Right renal pelvis (tissue), 4 donors: ENCODE measurements at regions not wholly inside any gene's neighbourhood (a gene's known extent, or its start where the extent isn't known, plus 50 kb on each side); places are given as distances from the start of the nearest gene placed in this dataset.

Source experiments
- DNase-seq, 4 donors: peaks; one replicate each; pipeline ENCODE4 v3.0.0-alpha.2; 2013; ENCODE audit warnings: low read depth in 4 of 4, low spot score in 3 of 4, missing footprints in 1 of 4

DNA sequence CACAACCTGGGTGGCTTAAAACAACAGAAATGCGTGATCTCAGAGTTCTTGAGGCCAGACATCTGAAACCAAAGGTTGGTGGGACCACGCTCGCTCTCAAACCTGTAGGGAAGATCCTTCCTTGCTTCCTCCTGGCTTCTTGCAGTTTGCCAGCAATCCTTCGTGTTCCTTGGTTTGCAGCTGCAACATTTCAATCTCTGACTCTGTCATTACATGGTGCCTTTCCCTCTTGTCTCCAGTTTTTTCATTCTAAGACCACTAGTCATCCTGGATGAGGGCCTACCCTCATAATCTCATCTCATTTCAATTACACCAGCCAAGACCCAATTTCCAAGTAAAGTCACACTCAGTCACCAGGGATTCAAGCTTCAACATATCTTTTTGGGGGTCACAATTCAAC lies 388.0 kb downstream of the GPM6A start:
- DNase-seq, result no peak

DNA sequence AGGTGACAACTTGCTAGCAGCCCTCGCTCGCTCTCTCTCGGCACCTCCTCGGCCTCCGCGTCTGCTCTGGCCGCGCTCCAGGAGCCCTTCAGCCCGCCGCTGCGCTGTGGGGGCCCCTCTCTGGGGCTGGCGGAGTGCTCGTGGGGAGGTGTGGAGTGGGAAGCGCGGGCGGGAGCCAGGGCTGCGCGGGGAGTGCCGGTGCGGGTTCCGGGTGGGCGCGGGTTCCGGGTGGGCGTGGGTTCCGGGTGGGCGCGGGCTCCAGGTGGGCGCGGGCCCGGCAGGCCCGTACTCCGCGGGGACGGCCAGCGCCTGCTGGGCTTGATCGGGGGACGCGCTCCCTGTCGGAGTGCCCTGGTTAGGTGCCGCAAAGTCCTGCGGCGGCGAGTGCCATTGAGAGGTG lies 384.3 kb downstream of the GPM6A start:
- DNase-seq, result no peak

DNA sequence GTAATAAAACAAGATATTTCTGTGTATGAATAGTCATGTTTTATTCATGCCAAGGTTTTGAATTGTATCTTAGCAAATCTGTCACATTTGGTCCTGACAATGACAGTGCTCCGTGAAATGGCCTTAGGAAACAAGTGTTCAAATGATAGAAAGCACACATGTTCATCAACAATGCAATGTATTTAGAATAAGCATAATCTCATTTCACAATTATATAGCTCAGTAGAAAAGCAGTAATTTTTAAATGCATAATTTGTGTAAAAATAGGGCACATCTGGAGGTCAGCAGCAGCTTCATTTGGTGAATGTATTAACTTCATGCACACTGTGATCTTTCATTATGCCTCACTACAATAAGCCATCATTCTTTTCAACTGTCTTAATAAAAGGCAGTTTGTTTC lies 380.4 kb downstream of the GPM6A start:
- no peak for DNase-seq

- DNase-seq, result no peak
Observed at GRCh38 chr4:175435381-175435783, 376.7 kb downstream of the GPM6A start.

- DNase-seq, result no peak
Observed at GRCh38 chr4:175436196-175436595, 375.9 kb downstream of the GPM6A start.

- no peak for DNase-seq
Observed at GRCh38 chr4:175440786-175441185, 371.3 kb downstream of the GPM6A start.

DNA sequence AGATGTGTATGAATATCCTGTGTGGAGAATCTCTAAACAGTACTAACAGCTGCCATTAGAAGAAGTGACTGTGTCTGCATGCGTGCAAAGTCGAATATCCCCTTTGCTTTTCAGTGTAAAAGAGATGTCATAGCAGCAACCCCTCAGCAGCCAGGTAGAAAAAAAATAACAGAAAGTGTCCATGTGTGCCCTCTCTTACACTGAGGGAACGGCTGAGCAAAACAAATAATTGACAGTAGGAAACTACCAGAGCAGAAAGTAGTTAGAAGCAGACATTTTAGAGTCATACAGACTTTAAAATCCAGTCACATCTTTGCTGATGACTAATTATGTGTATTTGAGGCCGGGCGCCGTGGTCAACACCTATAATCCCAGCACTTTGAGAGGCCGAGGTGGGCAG lies 370.8 kb downstream of the GPM6A start:
- no peak for DNase-seq

GRCh38 chr4:175443547-175443946 lies 368.5 kb downstream of the GPM6A start:
- DNase-seq, result no peak

- no peak for DNase-seq
Observed at GRCh38 chr4:175444512-175444911, 367.6 kb downstream of the GPM6A start.

- DNase-seq, result no peak
Observed at GRCh38 chr4:175447016-175447415, 365.0 kb downstream of the GPM6A start.

GRCh38 chr4:175450446-175450845 lies 361.6 kb downstream of the GPM6A start:
- DNase-seq, result no peak

DNA sequence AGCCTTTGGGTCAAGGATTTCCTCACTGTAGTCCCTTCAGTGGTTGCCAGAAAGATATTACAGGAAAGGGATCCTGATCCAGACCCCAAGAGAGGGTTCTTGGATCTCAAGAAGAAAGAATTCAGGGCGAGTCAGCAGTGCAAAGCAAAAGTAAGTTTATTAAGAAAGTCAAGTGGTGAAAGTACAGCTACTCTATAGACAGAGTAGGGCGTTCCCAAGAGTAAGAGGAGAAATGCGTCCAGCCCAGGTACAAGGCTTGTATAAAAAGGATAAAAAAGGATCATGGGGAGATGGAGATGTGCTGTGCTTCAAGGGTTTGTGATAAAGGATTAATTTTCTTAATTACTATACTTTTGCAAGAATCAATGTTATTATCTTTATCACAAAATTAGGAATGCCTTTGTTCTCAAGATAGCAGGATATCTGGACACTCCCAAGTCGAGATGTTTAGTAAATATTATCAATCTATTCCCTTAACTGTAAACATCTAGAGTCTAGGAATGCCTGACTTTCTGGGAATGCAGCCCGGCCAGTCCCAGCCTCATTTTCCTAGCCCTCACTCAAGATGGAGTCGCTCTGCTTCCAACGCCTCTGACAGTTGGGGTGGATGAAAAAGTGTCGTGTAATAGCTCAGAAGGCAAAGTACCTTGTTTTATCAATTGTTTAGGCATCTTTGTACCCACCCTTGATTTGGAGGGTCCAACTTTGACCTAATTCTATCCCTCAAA lies 360.7 kb downstream of the GPM6A start:
- no peak for DNase-seq

DNA sequence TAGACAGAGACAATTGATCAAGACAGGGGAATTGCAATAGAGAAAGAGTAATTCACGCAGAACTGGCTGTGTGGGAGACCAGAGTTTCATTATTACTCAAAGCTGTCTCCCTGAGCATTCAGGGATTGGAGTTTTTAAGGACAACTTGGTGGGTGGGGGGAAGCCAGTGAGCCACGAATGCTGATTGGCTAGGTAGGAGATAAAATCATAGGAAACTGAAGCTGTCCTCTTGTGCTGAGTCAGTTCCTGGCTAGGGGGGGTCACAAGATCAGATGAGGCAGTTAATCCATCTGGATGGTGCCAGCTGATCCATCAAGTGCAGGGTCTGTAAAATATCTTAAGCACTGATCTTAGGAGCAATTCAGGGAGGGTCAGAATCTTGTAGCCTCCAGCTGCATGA lies 358.6 kb downstream of the GPM6A start:
- no peak for DNase-seq

- no peak for DNase-seq
Observed at GRCh38 chr4:175456131-175456530, 355.9 kb downstream of the GPM6A start.

DNA sequence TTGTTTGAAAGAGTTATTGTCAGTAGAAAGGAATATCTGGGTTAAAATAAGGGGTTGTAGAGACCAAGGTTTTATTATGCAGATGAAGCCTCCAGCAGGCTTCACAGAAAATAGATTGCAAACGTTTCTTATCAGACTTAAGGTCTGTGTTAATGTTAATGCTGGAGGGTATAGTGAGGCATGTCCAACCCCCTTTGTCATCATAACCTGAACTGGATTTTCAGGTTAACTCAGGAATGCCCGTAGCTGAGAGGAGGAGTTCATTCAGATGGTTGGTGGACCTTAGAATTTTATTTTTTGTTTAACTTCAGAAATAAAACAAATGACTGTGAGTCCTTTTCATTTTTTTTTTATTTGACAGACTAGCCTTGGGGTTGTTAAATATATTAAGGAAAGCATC lies 354.1 kb downstream of the GPM6A start:
- no peak for DNase-seq

DNA sequence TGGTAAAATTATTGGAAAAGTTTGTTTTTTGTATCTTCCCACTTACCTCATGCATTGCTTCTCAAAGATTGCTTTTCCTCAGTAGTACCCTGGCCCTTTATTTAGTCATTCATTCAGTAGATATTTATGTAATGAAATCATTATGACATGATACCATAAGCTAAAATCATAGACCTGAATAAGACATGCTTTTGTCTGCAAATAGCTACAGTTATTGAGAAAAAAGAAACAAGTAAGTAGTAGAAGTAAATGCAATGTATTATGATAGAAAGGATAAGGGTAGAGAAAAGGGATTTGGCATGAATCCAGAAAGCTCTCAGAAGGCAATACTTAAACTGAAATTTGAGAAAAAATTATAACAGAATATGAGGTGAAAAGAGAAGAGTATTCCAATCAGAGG lies 352.5 kb downstream of the GPM6A start:
- DNase-seq, result no peak

- no peak for DNase-seq
Observed at GRCh38 chr4:175460414-175460813, 351.6 kb downstream of the GPM6A start.

- DNase-seq, result no peak
Observed at GRCh38 chr4:175469514-175469913, 342.6 kb downstream of the GPM6A start.

- DNase-seq, result no peak
Observed at GRCh38 chr4:175470131-175470530, 341.9 kb downstream of the GPM6A start.

GRCh38 chr4:175480404-175480803 lies 331.7 kb downstream of the GPM6A start:
- DNase-seq, result no peak

DNA sequence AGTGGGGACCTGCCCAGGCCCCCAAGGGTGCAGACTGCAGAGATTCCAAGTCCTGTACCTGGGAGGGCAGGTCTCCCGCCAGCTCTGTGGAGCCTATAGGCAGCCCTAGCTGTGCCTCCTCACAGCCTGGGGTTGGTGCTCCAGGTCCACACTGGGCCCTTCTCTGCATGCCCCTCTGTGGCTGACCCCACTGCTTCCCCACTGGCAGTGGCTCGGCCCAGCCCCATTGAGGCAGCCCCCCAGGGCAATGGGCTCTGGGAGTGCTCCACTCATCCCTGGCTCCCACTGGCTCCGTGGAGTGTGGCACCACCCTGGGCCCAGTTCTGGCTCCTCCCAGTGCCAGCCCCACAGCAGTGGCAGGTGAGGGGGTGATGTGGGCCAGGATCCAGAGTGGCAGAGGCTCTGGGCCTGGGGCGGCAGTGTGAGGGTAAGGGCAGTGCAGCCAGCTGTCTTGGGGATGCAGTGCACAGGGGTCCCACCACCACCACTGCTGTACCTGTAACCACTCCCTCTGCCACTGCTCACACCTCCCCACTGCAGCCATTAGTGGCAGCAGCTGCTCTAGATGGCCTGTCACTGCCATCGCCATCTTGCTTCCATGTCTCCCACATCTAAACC lies 312.2 kb downstream of the GPM6A start:
- DNase-seq, result no peak

DNA sequence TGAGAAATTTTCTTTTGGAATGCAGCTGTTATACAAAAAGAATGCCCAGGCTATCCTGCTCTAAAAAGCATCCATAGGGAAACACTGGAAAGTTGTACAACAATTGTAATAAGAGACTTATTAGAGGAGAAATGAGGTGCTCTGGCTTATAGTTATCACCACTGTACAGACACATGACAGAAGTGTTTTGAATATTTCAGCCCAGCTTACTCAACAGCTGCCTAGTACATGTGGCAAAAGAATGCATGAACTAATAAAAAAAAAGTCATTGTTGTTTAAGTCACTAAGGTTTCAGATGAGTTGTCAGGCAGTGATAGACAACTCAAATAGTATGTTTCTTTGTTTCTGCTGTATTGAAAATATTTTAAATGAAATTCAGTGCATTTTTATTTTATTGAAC lies 307.7 kb downstream of the GPM6A start:
- DNase-seq, result no peak

- DNase-seq, result no peak
Observed at GRCh38 chr4:175509320-175509719, 302.7 kb downstream of the GPM6A start.
